ENCODE measurements at regions not wholly inside any gene's neighbourhood (a gene's known extent, or its start where the extent isn't known, plus 50 kb on each side); places are given as distances from the start of the nearest gene placed in this dataset.

GRCh38 chr14:87877877-87878276 is 115.1 kb downstream of the GALC start:
- no peak for TF ChIP-seq CTCF (IDR thresholded peaks at IDR 0.05; ENCODE audit: low read depth, low read length, poor library complexity, severe bottlenecking)
- TF ChIP-seq EZH2phosphoT487 (IDR thresholded peaks at IDR 0.05; ENCODE audit: borderline replicate concordance, low read length) = no peak
